ENCODE measurements at regions not wholly inside any gene's neighbourhood (a gene's known extent, or its start where the extent isn't known, plus 50 kb on each side); places are given as distances from the start of the nearest gene placed in this dataset.

GRCh38 chr21:33977721-33978369 is 62.2 kb upstream of the ATP5PO start:
- TF ChIP-seq CTCF (IDR thresholded peaks at IDR 0.05; ENCODE audit: poor library complexity) (no peak), EZH2 (IDR thresholded peaks at IDR 0.05; ENCODE audit: borderline replicate concordance) (no peak), EZH2phosphoT487 (IDR thresholded peaks at IDR 0.05; ENCODE audit: low read depth, severe bottlenecking, unreplicated experiment) (no peak)
